ENCODE measurements at regions not wholly inside any gene's neighbourhood (a gene's known extent, or its start where the extent isn't known, plus 50 kb on each side); places are given as distances from the start of the nearest gene placed in this dataset.
A peak's percentile ranks its signal among the peaks of the same experiment; 100 is the strongest.
"Not testable (repeated sequence)": the region's sequence is repeated elsewhere in the genome, so short reads cannot be mapped to it uniquely, and the experiment has no call there.

DNA sequence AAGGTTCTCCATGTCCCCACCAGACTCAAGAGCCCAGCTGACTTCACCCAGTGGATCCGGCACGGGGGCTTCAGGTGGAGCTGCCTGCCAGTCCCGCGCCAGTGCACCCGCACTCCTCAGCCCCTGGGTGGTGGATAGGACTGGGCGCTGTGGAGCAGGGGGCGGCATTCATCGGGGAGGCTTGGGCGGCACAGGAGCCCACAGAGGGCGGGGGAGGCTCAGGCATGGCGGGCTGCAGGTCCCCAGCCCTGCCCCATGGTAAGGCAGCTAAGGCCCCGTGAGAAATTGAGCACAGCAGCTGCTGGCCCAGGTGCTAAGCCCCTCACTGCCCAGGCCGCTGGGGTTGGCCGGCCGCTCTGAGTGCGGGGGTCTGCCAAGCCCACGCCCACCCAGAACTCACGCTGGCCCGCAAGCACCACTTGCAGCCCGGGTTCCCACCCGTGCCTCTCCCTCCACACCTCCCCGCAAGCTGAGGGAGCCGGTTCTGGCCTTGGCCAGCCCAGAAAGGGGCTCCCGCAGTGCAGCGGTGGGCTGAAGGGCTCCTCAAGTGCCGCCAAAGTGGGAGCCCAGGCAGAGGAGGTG, 1737.7 kb downstream of the ARAP2 start:
- not testable (repeated sequence) for DNase-seq

DNA sequence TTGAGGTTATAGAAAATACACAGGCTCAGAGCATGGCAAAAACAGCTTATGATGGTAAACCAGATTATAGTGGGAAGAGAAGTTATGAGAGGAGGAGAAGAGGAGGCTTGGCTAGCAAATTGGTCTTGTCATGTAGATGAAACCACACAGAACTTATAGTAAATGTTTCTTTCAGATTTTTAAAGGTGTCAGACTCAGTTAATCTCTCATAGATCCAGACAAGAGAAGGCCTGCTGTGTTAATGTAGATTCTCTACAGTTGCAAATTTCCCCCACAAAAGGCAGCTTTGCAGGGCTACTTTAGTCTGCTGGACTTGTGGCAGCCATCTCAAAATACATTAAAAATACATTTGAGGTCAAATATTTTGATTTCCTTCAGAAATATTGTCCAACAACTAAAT, 1731.7 kb downstream of the ARAP2 start:
- DNase-seq = no peak

DNA sequence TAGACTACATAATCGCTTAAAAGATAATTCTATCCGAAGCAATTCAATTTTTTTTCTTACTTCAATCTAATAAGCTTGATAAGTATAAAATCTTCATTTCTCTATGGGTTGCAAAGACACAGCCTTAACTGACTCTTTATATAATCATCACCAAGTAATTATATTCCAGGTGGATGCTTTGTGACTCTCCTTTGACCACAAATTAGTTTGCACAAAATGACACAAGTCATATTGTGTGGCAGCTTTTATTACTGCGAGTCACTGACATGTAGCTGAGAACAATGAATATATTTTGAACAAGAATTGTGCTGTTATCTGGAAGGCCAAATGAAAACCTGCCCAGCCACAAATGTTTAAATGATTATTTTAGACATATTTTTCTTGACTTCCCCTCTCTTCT, 1727.8 kb downstream of the ARAP2 start:
- no peak for DNase-seq

DNA sequence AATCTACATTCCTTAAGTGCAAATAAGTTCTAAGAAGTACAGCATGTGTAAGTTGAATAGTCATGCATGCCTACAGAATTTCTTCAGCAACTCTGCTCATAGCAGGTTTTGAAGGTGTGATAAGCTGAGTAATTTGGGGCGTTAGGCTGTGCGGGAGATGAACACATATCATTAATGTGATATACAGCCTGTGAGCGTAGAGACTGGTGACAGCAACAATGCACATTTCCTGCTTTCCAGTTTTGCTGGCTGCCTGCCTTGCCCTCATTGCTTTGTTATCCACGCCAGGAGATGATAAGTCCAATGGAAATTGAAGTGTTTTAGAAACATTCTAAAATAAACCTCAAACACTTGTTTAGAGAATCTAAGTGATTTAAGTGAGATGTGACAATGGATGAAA, 1709.4 kb downstream of the ARAP2 start:
- DNase-seq = no peak

DNA sequence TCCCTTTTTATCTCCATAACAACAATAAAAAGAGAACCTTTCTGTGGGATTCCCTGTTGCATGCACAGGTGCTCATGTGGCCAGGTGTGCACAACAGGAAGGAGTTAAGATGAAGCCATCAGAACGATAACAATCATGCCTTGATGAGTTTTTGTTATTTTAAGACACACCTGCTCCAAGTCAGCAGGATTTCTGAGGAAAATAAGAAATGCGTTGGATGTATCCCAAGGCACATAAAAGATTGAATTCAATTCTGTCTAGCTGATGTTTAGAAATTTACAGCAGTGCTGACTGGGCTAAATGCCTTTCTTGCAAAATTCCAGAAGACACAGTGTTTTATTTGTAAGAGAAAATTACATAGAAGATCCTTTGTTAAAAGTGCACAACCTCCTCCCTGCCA, 1678.2 kb downstream of the ARAP2 start:
- no peak for DNase-seq

DNA sequence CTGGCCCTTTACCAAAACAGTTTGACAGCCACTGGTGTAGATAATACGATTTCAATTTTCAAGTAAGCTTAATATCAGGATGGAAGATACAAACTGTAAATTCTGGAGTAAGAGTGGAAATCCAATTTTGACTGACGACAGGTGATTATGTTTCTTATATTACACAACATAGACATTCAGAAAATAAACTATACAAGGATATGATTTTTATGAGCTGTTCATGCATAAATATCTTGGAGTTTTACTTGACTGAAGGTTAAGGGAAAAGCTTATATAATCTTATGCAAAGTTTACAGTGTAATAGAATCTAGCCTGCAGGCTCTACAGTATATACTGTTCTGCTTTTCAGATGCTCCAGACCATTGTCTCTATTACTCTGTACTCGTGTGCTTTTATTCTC, 1672.3 kb downstream of the ARAP2 start:
- no peak for DNase-seq

DNA sequence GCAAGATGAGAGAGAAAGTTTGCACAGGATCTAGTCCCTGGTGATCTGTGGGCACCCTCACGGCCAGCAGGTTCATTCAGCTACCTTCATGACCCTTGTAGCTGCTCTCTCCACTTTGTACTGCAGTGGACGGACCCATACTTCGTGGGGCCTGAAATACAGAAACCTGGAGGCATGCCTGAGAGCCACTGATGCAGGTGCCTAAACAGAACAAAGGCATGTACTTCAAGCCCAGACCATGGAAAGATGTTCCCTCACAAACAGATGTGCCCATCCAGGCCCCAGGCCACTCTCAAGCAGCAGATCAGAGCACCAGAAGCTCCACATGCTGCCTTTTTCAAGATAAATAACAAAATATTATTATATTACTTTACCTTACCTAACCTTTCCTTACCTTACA, 1629.0 kb downstream of the ARAP2 start:
- no peak for DNase-seq

DNA sequence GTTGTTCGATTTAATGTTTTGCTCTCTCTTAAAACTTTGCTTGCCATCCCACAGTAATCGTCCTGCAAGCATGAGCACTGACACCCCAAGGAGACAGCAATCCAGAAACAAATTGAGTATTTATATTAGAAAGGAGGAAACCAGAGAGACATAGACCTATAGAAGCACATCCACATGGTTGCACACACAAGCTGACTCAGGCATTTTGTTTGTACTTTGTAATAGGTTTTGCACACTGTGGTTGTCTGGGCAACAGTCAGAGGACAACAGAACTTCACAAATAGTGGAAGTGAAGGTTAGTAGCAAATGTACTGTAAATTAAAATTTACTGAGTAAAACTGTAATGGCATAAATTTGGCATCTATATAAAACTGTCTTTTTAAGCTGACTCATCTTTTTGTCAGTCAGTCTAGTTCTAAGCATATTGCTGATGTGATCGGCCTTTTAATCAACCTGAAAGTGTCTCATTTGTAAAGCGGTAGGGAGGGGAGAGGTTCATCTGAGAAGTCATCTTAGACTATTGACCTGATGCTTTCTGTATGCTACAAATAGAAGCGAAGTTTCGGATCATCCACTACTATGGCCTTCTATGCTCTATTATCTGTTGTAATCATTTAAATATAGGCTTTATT, 1624.7 kb downstream of the ARAP2 start:
- DNase-seq = peak; percentile 50

DNA sequence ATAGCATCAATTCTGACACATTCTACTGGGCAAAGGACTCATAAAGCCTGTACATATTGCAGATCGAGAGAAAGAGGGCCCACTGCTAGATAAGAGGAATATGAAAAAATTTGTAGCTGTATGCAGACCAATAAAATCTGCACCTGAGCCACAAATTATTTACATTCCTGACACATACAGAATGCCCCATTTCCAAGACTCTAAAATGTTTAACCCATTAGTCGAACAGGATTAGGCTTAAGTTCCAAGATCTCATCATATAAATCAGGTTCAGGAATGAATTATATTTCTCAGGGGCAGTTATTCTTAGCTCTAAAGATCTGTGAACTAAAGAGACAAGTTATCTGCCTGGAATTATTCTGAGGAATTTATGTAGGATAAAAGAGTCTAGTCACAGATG, 1615.8 kb downstream of the ARAP2 start:
- DNase-seq = no peak

DNA sequence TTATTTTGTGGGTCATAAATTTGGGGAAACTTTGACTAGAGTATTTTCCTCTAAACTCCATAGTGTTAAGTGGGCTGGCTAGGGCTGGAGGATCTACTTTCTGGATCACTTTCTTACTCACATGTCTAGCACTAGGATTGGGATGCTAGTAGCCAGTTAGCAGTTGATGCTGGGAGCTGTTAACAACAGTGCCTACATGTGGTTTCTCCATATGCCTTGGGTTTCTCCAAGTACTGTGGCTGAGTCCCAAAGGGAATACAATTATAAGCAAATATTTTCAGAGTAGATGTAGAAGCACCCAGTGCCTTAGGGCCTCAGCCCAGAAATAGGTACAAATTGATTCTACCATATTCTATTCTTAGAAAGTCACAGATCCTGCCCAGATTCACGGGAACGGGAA, 1614.9 kb downstream of the ARAP2 start:
- no peak for DNase-seq

DNA sequence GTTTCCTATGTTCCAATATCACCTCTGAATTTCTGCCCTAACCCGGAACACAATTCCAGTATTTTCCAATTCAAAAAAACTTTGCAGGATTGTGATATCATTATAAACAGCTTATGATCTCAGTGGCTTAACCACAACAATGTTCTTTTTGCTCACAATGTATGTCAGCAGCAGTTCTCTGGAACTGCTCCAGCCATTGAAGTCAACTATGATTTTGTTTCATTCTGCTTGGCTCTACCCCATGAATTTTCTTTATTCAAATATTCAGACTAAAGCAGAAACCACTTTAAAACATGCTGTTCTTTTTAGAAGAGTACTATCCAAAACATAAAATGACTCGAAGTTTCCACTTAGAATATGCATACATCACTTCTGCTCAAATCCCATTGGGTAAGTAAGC, 1611.1 kb downstream of the ARAP2 start:
- no peak for DNase-seq

DNA sequence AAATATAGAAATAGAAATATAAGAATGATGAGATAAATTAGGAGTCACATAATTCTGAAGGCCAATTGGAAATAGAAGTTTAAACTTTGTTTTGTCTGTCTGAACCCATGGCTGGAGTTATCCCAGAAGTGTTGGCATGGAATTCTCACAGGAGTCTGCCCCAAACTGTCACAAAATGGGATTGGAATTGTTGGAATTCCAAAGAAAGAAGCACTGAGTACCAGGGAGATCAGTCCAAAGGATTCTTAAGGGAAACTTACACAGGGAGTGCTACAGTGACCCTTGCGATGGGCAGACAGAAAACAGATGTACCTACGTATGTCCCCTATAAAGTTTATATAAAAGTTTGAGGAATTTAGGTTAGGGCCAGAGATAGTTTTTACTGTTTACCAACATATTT, 1607.7 kb downstream of the ARAP2 start:
- no peak for DNase-seq

DNA sequence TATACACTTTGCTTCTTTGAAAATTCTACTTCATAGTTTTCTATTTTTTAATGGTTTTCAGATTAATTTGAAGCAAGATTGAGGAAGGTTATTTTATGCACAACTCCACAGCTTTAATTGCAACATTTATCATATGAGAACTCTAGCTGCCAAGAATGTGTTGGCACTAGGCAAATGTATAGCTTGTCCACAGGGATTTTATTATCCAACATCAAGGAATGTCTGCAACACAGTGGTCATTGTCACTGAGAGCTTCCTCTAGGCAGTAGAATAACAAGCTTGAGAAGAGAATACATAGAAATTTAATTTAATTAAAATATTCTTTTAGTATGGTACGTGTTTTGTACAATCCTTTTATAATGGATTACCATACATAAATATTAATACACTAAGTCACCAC, 1600.8 kb downstream of the ARAP2 start:
- no peak for DNase-seq

DNA sequence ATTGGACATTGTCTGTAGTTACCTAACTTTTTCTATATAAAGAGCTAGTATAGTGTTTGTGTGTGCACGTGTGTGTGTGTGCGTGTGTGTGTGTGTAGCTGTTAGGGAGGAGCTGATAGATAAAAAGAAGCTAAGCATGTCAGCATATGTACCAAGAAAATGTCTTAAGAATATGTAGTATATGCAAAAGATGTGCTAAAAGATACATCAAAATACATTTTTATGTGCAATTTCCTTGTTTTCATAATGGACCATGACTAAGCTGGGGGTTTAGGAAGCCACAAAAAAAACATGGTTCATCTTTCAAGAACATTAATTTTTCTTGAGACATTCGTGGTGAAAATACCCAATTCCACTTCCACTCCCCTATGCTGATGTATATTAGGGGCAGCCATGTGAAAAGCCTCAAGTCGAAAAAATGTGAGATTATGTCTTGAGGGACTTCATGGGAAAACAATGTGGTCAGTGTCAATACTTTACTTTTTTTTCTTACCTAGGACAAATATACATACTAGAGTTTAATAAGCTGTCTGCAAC, 1599.7 kb downstream of the ARAP2 start:
- no peak for DNase-seq

DNA sequence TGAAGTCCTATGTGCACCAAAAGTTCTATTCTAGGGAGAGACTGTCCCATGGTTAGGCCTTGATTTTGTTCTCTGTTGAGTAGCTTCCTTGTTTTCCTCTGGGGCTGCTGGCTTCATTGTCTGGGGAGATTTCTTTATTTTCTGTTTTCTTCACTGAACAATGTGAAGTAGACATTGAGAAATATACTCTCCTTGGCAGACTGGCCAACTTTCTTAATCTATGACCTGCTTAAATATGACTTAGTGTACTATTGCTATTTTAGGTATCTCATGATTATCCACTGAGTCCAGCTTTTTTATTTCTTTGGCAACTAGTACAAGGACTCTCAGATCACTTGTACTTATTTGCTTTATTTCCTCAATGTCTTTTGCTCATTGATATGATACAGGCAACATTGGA, 1594.6 kb downstream of the ARAP2 start:
- DNase-seq = no peak

DNA sequence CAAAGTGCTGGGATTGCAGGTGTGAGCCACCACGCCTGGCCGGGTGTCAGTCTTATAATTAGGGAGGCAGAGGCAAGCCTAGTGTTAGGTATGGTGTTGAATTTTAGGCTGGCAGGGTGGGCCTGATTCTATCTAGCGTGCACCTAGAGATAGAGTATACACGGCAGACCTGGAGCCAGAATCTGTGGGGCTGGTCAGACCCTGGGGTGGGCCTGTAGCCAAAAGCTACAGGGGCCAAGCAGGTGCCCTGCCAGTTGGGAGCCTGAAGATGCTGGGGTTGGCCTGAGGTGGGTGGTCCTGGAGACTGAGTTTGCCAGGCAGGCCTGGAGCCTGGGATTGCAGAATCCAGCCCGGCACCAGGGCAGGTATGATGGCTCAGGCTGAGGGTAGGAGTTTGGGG, 1580.3 kb downstream of the ARAP2 start:
- DNase-seq = no peak

DNA sequence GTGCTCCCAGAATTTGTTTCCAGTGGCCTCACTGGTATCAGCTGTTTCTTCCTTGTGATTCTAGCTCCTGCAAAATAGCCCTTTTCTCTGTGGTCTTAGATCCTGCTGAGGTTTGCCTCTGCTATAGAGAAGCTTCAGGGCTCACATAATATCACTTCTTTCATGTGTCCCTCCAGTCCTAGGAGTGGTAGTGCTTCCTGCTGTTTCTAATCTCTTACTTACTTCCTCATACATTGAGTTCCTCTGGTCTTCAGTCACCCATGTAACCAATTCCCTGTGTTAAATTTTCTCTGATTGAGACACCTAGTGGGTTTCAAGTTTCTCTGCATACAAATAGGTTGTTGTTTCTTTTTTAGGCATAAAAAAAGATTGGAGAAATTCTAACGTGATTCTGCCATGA, 1567.9 kb downstream of the ARAP2 start:
- DNase-seq = no peak

DNA sequence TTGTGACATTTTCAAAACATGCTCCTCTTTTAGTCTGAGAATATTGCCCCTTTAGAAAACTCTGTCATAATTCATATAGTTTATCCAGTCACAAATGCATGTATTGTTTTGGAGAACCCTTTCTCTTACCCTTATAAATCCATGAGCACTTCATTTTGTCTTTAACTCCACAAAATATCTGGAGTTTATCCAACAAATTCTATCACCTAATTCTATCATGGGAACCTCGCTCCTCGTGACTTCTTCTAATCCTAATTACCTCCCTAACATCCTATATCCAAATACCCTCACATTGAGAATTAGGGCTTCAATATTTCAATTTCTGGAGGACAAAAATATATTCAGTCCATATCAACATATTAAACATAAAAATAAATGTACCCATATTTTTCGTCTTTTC, 1565.9 kb downstream of the ARAP2 start:
- DNase-seq = no peak

DNA sequence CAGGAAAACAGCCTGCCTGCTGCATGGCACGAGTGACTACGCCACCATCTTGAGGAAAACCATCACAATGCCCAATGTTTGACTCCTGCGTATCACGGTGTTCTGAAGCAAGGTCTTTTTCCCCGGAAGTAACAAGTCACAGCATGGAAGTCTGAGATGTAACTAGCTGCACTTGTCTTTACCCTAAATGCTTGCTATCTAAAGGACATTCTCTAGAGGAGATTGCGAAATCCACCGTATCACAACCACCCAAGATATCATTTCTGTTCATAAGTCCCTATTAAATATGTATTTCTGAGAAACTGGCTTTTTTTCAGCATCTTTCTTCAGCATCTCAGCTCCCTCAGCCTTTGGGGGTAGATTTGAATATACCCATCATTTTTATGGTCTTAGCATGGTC, 1565.1 kb downstream of the ARAP2 start:
- DNase-seq = no peak

DNA sequence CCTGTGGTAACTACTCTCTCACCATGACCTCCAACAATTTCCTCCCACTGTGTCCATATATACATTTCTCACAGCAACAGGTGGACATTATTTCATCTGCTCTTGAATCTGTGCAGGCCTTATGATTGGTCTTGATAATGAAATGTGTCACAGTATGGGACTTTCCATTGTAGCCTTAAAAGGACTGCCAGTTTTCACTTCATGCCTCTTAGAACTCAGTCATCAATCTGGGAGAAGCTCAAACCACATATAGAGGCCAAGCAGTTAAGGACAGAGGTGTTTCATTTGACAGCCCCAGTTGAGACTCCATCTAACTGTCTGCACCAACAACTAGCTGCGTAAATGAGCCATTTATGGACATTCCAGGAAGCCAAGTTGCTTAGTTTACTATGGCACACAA, 1534.8 kb downstream of the ARAP2 start:
- DNase-seq = no peak

DNA sequence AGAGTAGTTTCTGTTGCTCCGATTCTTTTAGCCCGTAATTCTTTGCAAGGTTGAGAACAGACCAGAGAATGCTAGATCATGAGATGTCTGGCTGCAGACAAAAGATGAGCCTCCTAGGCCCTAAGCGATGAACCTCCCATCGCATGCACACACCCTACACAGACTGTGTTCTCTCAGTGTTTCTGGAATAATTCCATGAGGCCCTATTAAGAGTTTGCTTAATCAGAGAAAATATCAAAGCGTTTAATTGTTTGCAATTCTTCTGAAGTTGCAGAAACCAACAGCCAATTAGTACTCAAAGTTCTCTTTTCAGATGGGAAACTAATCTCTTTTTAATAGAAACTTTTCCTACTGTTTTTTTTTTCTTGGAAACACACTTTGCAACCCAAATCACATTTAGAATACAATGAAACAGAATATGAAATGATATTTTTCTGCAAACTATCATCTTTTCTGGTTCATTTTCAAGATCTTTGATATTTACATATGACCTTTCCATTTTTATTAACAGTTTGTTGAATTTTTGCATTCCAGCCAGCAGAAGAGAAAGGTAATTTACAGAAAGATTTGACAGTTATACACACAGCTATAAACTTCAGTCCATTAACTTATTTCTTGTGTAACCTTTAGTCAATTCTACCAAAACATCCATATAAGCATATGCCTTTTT, 1525.6 kb downstream of the ARAP2 start:
- DNase-seq = no peak

DNA sequence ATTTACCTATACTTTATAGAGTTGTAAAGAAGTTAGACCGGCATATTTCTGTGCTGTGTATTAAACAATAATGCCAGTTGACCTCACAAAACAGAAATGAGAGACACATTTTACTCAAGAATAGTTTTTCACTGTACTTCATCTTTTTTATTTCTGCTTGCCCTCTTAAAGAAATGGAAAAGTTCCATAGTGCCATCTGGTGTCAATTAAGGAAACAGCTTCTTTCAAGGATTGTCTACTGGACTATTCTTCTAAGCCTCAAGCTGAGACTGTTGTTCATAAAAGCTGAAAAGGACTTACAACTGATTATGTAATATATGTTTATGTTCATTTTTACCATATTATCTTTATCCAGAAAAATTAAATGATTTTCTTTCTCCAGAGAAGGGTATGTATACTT, 1523.7 kb downstream of the ARAP2 start:
- no peak for DNase-seq

DNA sequence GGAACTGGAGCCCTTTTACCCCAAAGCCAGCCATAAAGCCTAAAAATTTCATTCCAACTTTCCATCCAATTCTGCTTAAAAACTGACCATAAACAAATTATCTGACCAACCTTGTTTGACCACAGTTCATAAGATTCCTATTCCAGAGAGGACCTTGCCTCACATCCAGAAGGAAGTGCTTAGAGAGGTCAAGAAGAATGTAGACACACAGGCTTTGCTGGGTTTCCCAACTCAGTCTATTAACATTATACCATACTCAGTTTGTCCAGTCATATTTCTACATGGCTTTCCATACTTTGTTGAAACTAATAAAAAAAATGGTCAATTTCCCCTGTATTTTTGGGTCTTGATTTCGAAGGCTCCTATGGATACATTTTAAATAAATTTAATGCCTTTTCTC, 1522.5 kb downstream of the ARAP2 start:
- DNase-seq = no peak

DNA sequence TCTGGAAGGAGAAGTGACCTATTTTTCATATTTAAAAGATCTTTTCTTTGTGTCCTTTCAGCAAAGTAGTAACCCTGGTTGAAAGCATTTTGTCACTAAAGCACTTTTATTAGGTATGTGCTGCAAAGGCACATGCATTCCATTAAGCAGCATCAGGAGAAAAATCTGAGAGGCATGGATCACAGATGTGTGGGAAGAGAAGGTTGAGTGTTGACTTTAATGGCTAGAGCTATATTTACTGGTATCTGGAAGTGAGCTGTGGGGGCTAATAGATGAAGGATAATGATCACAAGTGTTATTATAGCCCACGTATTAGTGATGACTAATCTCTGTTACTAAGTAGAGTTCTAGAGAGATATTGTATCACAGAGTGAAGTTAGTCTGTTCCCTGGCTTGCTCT, 1520.7 kb downstream of the ARAP2 start:
- peak; percentile 56 for DNase-seq

DNA sequence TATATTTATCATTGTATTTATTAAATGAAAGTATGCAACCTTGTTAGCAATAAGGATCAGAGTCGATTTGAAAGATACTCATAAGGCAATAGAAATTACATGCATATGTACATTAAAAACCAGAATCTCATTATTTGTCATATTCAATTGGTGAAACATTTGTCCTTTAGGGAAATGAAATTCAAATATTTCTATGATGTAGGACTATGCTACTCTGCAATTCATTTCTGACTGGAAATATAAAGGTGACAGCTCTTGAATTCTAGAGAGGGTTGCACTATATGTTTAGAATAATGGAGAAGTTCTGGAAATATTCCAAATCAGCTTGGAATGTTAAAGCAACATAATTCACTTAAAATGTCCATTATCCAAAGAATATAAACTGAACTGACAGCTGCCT, 1519.8 kb downstream of the ARAP2 start:
- DNase-seq = no peak

Data from islet precursor cell (in vitro differentiated cells).